GM19438 (cell line): ENCODE measurements at regions not wholly inside any gene's neighbourhood (a gene's known extent, or its start where the extent isn't known, plus 50 kb on each side); places are given as distances from the start of the nearest gene placed in this dataset.

Source experiments
- ATAC-seq: cut with Tn5 transposase; IDR thresholded peaks from one replicate; pipeline ENCODE4 v1.9.1; 2021; ENCODE audit warnings: low read depth; ENCODE audit not compliant: unreplicated experiment

DNA sequence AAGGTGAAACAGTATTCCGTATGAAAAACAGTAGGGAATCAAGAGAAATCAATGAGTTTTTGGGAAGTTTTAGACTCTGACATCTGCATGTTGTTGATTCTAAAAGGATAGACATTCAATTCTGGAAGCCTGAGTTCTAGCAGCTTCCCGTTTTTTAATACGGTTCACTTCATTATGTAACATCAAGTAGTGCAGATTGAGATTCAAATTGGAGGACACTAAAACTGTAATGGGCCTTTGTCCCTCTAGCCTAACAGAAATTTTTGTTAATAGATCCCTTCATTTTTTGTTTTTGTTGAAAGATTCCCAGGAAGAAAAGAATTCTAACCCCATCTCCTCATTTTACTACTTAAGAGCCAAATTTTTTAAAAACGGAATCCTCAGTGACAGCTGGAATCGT is 384.6 kb downstream of the SH3GL2 start:
- ATAC-seq, result no peak

- no peak for ATAC-seq
Observed at GRCh38 chr9:17967731-17968130, 388.9 kb downstream of the SH3GL2 start.

GRCh38 chr9:17969232-17969631 is 390.4 kb downstream of the SH3GL2 start:
- ATAC-seq, result no peak

DNA sequence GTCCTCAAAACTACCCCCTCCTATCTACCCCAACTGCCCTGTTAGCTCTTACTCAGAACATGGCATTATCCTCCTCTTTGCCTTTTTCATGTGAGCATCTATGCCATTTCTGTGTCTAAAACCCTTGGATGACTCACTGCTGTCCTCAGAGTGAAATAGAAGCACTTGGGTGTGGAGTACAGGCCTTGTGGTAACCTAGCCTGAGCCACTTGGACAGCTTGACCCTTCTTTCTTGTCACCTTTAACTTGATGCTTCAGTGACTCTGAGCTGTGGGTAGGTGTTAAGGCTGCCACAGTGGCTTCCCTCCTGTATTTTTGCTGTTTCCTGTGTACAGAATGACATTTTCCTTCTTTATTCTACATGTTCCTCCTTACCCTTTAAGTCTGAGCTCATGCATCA is 391.4 kb downstream of the SH3GL2 start:
- no peak for ATAC-seq

GRCh38 chr9:17978773-17979172 is 399.9 kb downstream of the SH3GL2 start:
- ATAC-seq, result no peak

DNA sequence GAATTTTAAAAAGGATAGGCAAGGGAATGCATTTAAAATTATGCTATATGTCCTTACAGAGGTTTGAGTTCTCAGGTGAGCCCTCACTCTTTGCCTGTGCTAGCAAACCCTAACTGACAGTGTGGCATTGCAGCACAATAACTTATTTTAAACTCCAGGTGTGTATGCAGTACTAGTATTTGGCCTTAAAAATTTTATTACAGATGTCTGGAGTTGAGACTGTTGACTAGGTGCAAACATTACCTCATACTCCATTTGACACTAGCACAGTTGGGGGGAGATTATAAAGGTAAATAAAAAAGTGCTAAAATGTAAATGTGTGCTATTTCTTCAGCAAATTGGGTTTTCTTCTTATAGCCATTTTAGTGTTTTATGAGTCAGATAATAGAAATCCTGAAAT is 407.7 kb downstream of the SH3GL2 start:
- no peak for ATAC-seq

DNA sequence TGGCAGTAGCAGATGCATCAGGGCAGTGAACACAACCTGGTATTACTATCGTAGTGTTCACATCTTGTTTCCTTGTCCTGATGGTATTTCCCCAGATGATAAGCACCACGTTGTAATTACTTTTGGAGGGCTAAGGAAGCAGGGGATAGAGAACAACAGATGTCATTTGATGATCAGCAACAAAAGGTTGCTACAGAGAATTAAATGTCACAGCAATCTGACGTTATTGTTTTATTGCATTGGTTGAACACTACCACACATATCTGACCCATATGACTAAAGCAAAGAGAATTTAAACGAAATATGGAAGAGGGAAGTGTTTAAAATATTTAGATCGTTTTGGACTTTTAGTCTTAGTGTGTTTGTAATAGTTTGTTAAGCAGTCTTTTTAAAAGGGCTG is 408.3 kb downstream of the SH3GL2 start:
- no peak for ATAC-seq

DNA sequence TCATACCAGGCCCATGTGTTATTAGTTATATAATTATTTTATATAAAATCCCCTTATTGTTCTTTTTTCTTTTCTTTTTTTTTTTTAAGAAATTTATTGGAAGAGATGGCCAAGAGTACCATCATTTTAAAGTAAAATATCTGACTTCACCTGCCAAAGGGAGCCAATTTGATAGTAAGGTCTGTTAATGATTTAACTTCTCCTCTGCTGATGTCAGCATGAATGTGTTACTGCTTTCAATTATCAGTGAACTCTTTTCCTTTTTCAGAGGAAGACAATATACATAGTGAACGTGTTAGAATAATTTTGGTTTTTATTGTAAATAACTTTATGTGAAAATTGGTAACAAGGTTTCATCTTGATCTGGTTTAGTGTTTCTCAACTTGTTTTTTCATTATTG is 409.6 kb downstream of the SH3GL2 start:
- ATAC-seq, result no peak

GRCh38 chr9:17990602-17991001 is 411.7 kb downstream of the SH3GL2 start:
- ATAC-seq, result no peak

- ATAC-seq, result no peak
Observed at GRCh38 chr9:17993024-17993423, 414.2 kb downstream of the SH3GL2 start.

DNA sequence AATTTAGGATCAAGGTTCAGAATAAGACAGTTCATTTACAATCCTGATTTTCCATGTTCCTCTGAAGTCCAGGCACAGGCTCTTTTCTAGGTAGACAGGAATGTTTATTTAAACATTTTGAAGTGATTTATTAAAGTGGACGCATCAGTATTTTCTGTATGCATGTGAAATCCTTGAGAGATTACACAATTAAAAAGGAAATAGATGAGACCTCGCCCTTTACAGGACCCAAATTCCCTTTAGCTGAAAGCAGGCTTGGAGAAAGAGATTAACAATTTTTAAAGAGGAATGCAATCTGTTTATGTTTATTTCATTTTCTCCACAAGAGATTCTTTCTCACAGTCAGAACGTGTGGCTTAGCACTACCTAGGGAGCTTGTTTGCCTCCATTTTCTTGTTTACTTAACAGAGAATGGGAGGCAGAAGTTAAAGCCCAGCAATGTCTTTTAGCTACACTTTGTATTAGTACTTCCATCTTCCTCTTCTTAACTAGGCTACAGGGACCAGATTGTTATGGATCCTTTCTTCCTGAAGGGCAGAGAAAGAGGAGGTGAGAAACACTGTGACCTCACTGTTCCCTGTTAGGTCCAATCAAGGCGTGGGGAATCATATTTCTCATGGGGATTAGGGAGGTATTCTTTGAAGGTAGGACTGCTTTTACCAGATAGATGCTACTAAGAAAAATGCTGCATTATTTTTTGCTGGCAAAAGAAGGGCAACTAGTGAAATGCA is 416.0 kb downstream of the SH3GL2 start:
- no peak for ATAC-seq

- no peak for ATAC-seq
Observed at GRCh38 chr9:17996728-17997127, 417.9 kb downstream of the SH3GL2 start.

DNA sequence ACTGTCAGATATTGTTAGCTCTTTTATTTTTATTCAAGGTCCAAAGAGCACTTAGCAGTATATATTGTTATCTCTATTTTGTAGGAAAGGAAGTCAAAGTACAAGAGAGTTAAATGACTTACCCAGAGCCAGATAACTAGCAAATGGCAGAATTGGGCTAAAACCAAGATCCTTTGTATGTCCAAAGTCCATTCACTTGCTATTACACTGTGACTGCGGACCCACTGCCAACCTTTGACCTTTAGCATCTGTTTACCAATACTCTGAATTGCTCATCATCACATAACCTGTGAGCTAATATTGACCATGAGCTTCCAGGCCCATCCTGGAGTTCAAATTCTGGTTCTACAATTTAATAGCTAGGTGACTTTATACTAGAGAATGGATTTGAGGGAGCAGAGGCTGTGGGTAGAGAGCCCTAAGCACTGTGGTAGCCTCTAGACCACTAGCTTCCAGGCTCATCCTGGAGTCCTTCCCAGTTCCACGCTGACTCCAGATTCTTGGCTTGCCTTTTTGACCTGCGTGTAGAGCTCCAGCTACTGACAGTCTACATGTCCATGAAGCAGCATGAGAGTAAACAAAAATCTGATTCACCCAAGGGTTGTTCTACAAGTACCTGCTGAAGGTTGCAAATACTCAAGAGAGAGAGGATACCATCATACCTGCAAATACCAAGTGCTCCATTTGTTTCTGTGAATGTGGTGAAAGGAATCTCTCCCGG is 424.0 kb downstream of the SH3GL2 start:
- ATAC-seq, result no peak

GRCh38 chr9:18006591-18006990 is 427.7 kb downstream of the SH3GL2 start:
- ATAC-seq, result no peak

DNA sequence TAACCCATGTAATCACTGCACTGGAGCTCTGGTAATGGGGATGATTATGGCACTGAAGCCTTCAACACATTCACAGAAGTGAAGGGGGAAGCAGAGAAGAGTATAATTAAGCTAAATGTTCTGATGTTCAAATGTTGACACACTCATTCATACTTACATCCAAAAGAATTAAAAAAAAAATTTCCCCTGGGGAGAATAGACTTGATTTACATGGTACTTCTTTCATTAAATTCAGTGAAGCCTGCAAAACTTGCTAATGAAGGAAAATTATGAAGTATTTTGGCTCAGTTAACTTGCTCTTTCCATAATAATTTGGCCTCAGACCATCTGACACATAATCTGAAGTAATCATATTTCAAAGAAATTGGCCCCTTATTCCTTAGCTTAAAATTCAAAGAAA is 428.8 kb downstream of the SH3GL2 start:
- no peak for ATAC-seq

DNA sequence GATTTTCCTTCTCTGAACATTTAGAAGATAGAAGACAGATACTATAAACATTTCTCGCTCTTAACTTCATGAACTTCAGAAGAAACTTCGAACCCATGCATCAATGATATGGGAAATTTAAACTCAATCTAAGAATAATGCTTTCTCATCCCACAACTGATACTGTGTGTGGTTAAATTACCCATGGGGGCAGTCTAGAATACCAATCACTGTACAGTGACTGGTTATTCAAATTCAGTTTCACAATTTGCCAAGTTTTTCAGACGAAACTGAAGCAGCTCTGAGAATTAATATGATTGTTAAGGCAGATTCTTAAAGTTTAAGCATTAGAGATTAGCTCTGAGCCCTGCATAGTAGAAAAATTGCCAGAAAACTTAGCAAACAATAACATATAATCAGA is 431.0 kb downstream of the SH3GL2 start:
- no peak for ATAC-seq

GRCh38 chr9:18010492-18010891 is 431.6 kb downstream of the SH3GL2 start:
- no peak for ATAC-seq

DNA sequence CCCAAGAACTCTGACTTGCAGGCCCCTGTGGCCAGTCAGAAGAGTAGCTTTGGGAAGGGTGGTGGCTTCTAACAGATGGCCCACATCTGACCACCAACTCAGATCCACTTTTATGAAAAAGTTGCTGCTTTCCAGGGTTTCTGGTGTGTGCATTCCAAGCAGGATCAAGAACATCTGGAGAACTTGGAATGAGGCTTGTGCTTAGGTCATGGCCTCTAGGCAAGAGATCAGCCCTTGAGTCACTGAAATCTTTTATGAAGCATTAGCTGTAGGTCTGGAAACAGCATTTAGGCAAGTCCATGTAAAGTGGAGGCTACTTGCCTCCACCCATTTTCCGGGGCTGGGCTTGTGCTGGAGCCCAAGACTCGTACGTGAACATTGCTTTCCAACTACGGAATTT is 433.3 kb downstream of the SH3GL2 start:
- ATAC-seq, result no peak

DNA sequence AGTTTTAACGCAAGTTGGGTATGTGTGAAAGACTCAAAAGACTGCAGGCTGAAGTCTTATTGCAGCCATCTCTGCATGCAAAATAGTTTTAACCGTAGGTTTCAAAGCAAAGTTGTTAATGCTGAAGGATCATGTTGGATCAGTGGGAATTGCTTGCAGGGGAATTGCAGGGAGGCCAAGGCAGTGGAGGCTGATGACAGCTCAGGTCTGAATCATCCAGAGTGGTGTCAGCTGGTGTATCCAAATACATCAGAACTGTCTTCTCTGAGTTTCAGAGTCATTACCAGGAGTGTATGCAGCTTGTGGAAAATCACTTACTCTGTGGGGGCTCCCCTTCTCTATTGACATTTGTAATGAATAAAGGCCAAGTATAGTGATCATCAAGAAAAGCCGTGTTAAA is 435.7 kb downstream of the SH3GL2 start:
- no peak for ATAC-seq

- ATAC-seq, result no peak
Observed at GRCh38 chr9:18015116-18015515, 436.2 kb downstream of the SH3GL2 start.

DNA sequence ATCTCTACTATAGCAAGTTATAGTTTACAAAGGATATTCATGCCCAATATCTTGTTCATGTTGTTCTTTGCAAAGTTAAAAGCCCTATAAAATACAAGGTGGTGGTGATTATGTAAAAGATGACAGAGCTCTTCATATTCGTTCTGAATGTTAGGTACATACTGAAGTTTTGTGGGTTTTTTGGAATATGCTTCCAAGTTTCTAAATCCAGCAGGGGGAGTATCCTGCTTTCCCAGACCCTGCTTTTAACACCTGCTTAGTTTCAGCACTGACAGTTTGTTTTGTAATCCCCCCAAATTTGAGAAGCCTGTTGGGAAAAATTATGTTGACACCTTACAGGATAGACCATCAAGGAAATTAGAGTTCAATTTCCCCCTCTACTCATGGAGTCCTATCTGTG is 438.3 kb downstream of the SH3GL2 start:
- ATAC-seq, result no peak

GRCh38 chr9:18018221-18018620 is 439.4 kb downstream of the SH3GL2 start:
- ATAC-seq, result no peak
